T-helper 17 cell (primary cell): ENCODE measurements at regions not wholly inside any gene's neighbourhood (a gene's known extent, or its start where the extent isn't known, plus 50 kb on each side); places are given as distances from the start of the nearest gene placed in this dataset.

Experiments used
- ATAC-seq: fragments of 150-1000 bp; cut with Tn5 transposase; 2 replicates; pipeline ENCODE4 v1.10.0; 2021; ENCODE audit warnings: mild to moderate bottlenecking, moderate library complexity
- DNase-seq, 3 donors: peaks; one replicate each; pipeline versions ENCODE4 v3.0.0 to v3.0.0-alpha.2; 2020 to 2021
- H3K9me3 ChIP-seq: one replicate; pipeline ENCODE4 v1.7.0; 2013; ENCODE audit warnings: low read length, mild to moderate bottlenecking; ENCODE audit not compliant: control insufficient read depth, poor library complexity, severe bottlenecking
- H3K27ac Mint-ChIP-seq: one replicate; pipeline ENCODE4 v1.8.0; 2022; ENCODE audit warnings: mild to moderate bottlenecking, moderate library complexity, mixed read lengths
- H3K27me3 Mint-ChIP-seq: one replicate; pipeline ENCODE4 v1.8.0; 2022; ENCODE audit warnings: mixed read lengths
- H3K36me3 Mint-ChIP-seq: one replicate; pipeline ENCODE4 v1.8.0; 2022; ENCODE audit warnings: low read depth, mixed read lengths
- H3K4me1 Mint-ChIP-seq: one replicate; pipeline ENCODE4 v1.8.0; 2022; ENCODE audit warnings: mild to moderate bottlenecking, mixed read lengths
- H3K4me3 Mint-ChIP-seq: one replicate; pipeline ENCODE4 v1.8.0; 2022; ENCODE audit warnings: mild to moderate bottlenecking, moderate library complexity, mixed read lengths

GRCh38 chr5:56540266-56540665, 275.1 kb upstream of the MAP3K1 start:
- Mint-ChIP-seq H3K36me3 (no peaks in the 10 kb centered on the region), H3K27ac (no peak overlapping the region), H3K4me3 (no peak overlapping the region), H3K4me1 (peaks cover 17% of the 10 kb centered on the region), H3K27me3 (no peaks in the 10 kb centered on the region)
- no peak for ATAC-seq
- no peaks in the 10 kb centered on the region for H3K9me3 ChIP-seq
- no peak for DNase-seq

GRCh38 chr5:56538580-56538979, 276.8 kb upstream of the MAP3K1 start:
- no peaks in the 10 kb centered on the region for H3K36me3 Mint-ChIP-seq
- H3K27me3 Mint-ChIP-seq = no peaks in the 10 kb centered on the region
- DNase-seq (no peak), ATAC-seq (no peak)
- H3K4me1 Mint-ChIP-seq = peaks cover 27% of the 10 kb centered on the region
- no peaks in the 10 kb centered on the region for H3K9me3 ChIP-seq
- H3K27ac Mint-ChIP-seq = no peak overlapping the region
- H3K4me3 Mint-ChIP-seq = no peak overlapping the region

GRCh38 chr5:56535347-56535746, 280.0 kb upstream of the MAP3K1 start:
- H3K9me3 ChIP-seq = no peaks in the 10 kb centered on the region
- DNase-seq (no peak), ATAC-seq (no peak)
- Mint-ChIP-seq H3K27me3 (no peaks in the 10 kb centered on the region), H3K36me3 (no peaks in the 10 kb centered on the region), H3K4me1 (peaks cover 19% of the 10 kb centered on the region), H3K27ac (no peak overlapping the region), H3K4me3 (no peak overlapping the region)

GRCh38 chr5:56534102-56534829, 281.1 kb upstream of the MAP3K1 start:
- no peaks in the 10 kb centered on the region for H3K36me3 Mint-ChIP-seq
- H3K4me3 Mint-ChIP-seq = no peak overlapping the region
- H3K27ac Mint-ChIP-seq = peak overlapping the region; percentile 12
- ATAC-seq = peak; percentile 69
- no peaks in the 10 kb centered on the region for H3K9me3 ChIP-seq
- H3K27me3 Mint-ChIP-seq = no peaks in the 10 kb centered on the region
- H3K4me1 Mint-ChIP-seq = peaks cover 16% of the 10 kb centered on the region
- no peak for DNase-seq

GRCh38 chr5:56532466-56532865, 282.9 kb upstream of the MAP3K1 start:
- ATAC-seq = peak; percentile 44
- no peaks in the 10 kb centered on the region for H3K9me3 ChIP-seq
- no peak overlapping the region for H3K4me3 Mint-ChIP-seq
- no peak for DNase-seq
- H3K4me1 Mint-ChIP-seq = peaks cover 22% of the 10 kb centered on the region
- no peaks in the 10 kb centered on the region for H3K36me3 Mint-ChIP-seq
- no peaks in the 10 kb centered on the region for H3K27me3 Mint-ChIP-seq
- no peak overlapping the region for H3K27ac Mint-ChIP-seq

GRCh38 chr5:56530626-56531138, 284.7 kb upstream of the MAP3K1 start:
- Mint-ChIP-seq H3K36me3 (no peaks in the 10 kb centered on the region), H3K4me1 (peaks cover 23% of the 10 kb centered on the region), H3K27me3 (no peaks in the 10 kb centered on the region), H3K4me3 (no peak overlapping the region), H3K27ac (no peak overlapping the region)
- no peak for DNase-seq
- H3K9me3 ChIP-seq = no peaks in the 10 kb centered on the region
- ATAC-seq = no peak

GRCh38 chr5:56529666-56530430, 285.5 kb upstream of the MAP3K1 start:
- no peak overlapping the region for H3K27ac Mint-ChIP-seq
- DNase-seq (no peak), ATAC-seq (no peak)
- H3K27me3 Mint-ChIP-seq = no peaks in the 10 kb centered on the region
- no peaks in the 10 kb centered on the region for H3K36me3 Mint-ChIP-seq
- no peak overlapping the region for H3K4me3 Mint-ChIP-seq
- peaks cover 20% of the 10 kb centered on the region for H3K4me1 Mint-ChIP-seq
- no peaks in the 10 kb centered on the region for H3K9me3 ChIP-seq

DNA sequence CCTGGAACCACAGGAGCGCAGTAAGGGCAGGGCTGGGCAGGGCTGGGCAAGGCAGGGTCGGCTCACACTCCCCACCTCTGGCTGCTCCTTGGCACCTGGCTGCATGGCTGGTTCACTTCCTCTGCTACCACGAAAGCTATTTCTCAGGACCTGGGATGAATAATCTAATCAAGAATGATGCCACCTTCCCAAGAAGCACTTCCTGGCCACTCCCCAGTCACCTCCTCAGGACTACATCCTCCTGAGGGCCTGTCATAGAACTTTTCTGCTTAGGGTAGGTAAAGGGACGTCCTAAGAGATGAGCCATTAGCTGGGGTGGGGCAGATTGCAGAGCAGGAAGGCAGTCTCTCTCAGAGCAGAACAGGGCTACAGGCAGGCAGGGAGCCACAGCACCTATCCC, 288.2 kb upstream of the MAP3K1 start:
- Mint-ChIP-seq H3K36me3 (no peaks in the 10 kb centered on the region), H3K4me1 (peaks cover 10% of the 10 kb centered on the region), H3K4me3 (no peak overlapping the region), H3K27ac (peak overlapping the region; percentile 89), H3K27me3 (no peaks in the 10 kb centered on the region)
- no peaks in the 10 kb centered on the region for H3K9me3 ChIP-seq
- no peak for DNase-seq
- ATAC-seq = peak; percentile 45

- H3K4me3 Mint-ChIP-seq = no peak overlapping the region
- ATAC-seq (no peak), DNase-seq (no peak)
- peaks cover 10% of the 10 kb centered on the region for H3K4me1 Mint-ChIP-seq
- H3K27me3 Mint-ChIP-seq = no peaks in the 10 kb centered on the region
- H3K9me3 ChIP-seq = no peaks in the 10 kb centered on the region
- no peaks in the 10 kb centered on the region for H3K36me3 Mint-ChIP-seq
- no peak overlapping the region for H3K27ac Mint-ChIP-seq
These were observed 290.2 kb upstream of the MAP3K1 start for GRCh38 chr5:56525113-56525512.

- DNase-seq (no peak), ATAC-seq (no peak)
- H3K27me3 Mint-ChIP-seq = no peaks in the 10 kb centered on the region
- H3K4me1 Mint-ChIP-seq = peaks cover 8% of the 10 kb centered on the region
- H3K4me3 Mint-ChIP-seq = no peak overlapping the region
- no peaks in the 10 kb centered on the region for H3K36me3 Mint-ChIP-seq
- H3K27ac Mint-ChIP-seq = no peak overlapping the region
- H3K9me3 ChIP-seq = no peaks in the 10 kb centered on the region
These were observed 290.9 kb upstream of the ANKRD55 start for GRCh38 chr5:56523790-56524575.

GRCh38 chr5:56522960-56523359, 289.8 kb upstream of the ANKRD55 start:
- no peaks in the 10 kb centered on the region for H3K9me3 ChIP-seq
- DNase-seq (no peak), ATAC-seq (no peak)
- Mint-ChIP-seq H3K36me3 (no peaks in the 10 kb centered on the region), H3K4me1 (peaks cover 11% of the 10 kb centered on the region), H3K27me3 (no peaks in the 10 kb centered on the region), H3K4me3 (no peak overlapping the region), H3K27ac (peak overlapping the region; percentile 27)

GRCh38 chr5:56522169-56522568, 289.0 kb upstream of the ANKRD55 start:
- Mint-ChIP-seq H3K27ac (no peak overlapping the region), H3K36me3 (no peaks in the 10 kb centered on the region), H3K27me3 (no peaks in the 10 kb centered on the region), H3K4me3 (no peak overlapping the region), H3K4me1 (peaks cover 14% of the 10 kb centered on the region)
- ATAC-seq = no peak
- no peak for DNase-seq
- no peaks in the 10 kb centered on the region for H3K9me3 ChIP-seq
